ENCODE measurements at regions not wholly inside any gene's neighbourhood (a gene's known extent, or its start where the extent isn't known, plus 50 kb on each side); places are given as distances from the start of the nearest gene placed in this dataset.

DNA sequence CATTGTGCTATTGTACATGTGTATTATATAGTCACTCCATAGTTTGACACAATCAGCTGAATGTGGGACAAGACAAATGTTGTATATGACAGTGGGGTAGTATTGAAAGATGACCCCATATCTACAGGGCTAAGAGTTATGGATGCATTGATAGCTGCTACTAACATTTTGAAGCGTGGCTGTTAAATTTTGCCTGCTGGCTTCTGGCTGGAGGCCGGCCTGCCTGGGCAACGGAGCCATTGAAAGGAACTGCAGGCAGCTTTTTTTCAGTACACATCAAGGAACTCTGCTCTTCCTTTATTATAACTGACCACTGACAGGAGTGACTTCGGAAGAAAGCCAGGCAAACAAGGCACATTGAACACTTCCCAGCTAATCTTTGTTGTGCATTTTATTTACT is 76.1 kb upstream of the TMEM33 start:
- no peak for DNase-seq (ENCODE audit: low read depth)

DNA sequence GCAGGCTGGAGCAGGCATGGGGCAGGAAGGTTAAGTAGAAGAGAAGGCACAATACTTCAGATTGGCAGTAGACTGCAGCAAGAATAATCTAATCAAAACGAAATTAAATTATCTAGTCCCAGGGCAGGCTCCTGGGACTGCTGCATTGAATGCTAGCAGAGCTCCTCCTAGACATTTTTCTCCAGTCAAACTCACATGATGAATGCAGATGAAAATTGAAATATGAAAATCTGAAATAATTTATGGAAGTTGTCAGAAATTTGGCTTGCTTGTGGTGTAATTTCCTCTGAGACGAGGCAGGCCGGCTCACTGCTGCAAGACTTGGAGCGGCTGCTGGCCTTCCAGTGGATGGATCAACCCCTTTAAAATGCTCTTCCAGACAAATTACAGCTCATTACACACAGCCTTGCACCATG is 78.0 kb upstream of the TMEM33 start:
- DNase-seq (ENCODE audit: low read depth): no peak

DNA sequence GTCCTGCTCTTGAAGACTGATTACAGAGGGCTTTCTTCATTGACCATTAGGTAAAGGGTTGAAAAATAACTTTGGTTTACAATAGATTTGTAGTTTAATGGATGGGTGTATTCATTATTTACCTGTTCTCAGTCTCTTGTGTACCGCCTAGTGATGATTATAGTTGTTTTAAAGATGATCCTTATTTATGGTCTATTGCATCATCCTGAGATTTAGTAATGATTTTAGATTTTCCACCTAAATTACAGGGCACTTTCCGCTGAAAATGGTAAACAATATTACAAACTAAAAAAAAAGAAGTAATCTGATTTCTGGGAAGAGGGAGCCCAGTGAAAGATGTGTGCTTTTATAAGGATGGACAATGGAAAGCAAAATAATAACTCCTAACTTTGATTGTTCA is 78.4 kb upstream of the TMEM33 start:
- DNase-seq (ENCODE audit: low read depth): no peak

DNA sequence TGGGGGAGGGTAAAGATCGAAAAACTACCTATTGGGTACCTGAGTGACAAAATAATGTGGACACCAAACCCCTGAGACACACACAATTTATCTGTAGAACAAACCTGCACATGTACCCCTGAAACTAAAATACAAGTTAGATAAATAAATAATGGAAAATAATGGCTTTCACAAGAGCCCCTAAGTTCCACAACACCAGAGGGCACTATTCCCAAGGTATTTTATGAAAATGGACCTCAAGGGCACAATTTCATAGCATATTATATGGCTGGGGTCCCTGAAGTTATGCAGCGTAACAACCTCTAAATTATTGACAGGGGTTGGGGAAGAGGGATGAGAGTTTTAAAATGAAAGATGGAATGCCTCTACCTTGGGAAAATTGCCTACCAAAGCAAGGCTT is 81.3 kb upstream of the TMEM33 start:
- no peak for DNase-seq (ENCODE audit: low read depth)

DNA sequence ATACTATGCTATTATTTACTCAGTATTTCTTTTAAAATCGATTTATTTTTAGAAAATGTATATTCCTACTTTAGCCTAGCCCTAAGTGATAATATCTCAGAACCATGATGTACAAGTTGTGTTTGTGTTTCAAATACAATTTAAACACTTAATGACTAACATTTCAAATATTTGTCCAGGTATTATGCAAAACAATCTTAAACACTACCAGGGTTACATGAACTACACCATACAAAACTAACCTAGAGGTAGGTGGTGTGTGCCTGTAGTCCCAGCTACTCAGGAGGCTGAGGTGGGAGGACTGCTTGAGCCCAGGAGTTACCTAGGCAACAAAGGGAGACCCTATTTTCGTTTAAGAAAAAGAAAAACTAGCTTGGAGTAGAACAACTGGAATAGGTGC is 83.0 kb upstream of the TMEM33 start:
- no peak for DNase-seq (ENCODE audit: low read depth)

DNA sequence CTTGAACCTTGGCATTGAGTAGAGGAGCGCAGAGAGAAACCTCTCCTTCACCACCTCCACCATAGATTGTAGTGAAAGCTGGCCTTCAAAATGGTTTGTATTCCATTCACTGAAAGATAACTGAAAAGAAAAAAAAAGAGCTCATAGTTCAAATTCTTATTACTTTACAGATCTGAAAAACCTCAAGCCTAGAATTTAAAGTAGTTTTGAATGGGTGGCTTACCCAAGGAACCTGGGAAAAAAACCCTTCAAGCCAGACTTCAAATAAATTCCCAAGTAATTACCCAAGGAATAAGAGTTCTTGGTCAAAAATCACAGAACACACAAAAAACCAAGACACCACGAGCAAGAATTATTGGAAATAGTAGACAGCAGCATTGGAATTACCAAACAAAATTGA is 83.6 kb upstream of the TMEM33 start:
- no peak for DNase-seq (ENCODE audit: low read depth)

DNA sequence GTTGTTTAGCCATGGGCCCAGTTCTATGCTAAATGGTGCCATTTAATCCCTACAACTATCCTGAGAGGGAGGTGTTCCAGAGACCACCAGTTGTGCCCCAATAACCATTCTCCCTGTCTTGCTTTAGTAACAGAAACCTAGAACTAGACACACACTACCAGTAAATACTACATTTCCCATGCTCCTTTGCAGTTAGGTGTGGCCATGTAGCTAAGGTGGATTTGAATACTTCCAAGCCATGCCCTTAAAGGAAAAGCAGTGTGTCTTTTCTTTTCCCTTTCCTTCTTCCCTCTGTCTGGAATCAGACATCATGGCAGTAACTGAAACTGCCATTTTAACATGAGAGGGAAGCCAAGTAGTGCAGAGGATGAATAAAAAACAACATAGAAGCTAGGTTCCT is 90.9 kb upstream of the TMEM33 start:
- DNase-seq (ENCODE audit: low read depth): no peak

DNA sequence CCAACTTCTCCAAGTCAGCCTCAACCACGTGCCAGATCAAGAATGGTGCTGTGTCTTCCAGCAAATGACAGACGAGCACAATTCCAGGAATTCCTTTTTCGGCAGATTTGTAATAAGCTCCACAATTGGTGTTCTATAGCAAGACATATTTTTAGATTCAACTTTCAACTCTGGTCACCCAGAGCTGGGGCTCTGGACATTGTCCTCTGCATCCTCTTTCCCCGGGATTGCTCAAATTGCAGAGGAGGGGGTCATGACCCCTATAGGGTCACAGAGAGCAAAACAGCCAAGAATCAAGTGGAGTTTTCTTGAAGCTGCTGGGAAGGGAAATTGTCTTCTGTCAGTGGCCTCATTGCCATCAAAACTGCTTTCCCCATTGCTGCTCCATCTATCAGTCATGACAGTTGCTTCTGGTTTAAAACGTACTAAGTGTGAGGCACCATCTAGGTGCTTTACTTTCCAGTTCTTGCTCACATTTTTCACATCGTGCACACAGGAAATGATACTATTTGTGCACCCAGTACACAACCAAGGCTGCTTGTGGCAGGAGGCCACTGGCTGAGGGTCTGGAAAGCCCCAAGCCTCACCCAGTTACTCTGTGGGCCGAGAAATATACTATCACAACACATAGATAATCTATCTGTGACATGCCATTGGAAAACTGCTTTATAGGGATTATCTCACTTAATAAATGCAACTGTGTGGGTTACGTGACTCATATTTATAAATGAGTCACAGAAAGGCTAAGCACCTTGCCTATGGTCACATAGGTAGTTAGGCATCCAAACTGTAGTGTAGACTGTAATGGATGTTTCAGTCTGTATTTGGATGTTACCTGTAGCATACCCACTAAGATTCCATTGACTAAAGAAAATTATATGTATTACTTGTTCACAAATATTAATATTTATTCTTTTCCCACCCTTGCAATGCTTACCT is 91.7 kb upstream of the PHOX2B start:
- DNase-seq (ENCODE audit: low read depth): no peak

DNA sequence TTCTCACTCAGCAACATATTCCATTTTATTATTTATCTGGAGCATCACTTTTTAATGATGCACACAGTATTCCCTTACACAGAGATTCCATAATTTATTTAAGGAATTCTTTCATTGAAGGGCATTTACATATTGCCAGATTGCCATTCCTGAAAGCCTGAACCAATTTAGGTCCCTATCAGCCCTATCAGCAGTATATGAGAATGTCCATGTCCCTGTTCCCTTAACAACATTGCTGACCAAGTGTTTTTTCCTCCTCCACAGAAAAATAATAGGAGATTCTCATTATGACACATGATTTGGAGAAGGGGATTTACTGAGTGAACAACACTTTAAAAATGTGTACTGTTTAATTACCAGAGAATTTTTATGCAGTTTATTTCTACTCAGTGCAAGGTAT is 90.1 kb upstream of the PHOX2B start:
- DNase-seq (ENCODE audit: low read depth): no peak

DNA sequence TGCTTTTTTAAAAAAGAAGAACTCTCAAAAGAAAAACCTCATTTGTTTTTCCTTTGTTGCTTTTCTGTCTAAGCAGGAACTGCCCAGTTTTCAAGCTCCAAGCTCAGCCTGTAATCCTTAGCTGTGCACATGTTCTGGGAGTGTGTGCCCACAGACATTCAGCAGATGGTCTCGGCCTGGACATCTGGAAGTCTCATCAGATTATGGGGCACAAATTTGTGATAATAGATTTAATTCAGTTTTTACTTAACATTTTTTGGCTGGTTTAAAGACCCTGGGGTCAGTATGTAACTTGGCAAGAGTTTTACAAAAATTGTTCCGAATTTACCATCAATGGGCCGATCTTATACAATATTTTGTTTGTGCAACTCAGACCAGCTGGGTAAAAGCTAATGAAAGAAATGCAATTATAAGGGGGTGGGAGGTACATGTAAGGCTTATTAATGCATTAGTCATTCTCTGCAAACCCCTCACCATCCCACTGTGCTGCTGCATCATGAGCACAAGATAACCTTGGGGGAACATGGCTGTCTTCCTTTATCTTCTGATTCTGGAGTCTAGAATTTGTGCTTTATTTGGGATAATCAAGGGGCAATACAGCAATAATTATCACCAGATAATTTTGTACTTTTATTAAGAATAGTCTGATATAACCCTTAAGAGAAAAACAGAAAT is 86.9 kb upstream of the PHOX2B start:
- no peak for DNase-seq (ENCODE audit: low read depth)

DNA sequence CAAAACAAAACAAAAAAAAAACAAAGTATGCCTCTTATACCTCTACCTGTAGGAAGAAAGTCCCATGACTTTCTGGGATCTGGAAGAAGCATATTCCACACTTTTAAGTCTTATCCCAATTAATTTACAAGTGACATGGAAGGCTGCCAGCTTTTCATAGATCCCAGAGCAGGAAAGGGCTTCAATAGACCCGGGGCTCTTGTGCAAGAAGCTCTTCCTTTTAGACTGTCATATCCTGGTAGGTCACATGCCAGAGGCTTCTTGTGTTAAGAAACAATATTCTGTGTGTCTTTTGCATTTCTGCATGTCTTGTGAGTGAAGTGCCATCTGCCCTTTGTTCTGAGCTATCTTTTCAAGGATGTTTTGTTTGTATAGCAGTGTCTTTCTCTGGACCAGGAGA is 84.4 kb upstream of the PHOX2B start:
- no peak for DNase-seq (ENCODE audit: low read depth)

DNA sequence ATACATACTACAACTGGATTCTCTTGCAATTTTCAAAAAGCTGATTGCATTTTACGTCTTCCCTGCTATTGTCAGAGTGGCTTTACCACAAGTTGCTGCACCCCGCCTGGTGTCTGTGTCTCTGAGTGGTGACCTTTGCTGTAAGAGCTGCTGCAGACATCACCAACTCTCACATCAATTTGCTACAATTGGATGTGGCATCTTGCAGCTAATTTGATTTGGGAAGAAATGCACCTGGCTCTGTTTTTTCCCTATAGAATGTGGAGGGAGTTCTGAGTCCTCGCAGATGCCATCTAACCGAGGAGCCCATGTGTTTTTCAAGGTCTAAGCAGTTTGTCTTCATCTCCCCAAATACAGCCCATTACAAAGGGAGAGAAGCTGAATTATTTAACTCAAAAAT is 73.8 kb upstream of the PHOX2B start:
- DNase-seq (ENCODE audit: low read depth): no peak

DNA sequence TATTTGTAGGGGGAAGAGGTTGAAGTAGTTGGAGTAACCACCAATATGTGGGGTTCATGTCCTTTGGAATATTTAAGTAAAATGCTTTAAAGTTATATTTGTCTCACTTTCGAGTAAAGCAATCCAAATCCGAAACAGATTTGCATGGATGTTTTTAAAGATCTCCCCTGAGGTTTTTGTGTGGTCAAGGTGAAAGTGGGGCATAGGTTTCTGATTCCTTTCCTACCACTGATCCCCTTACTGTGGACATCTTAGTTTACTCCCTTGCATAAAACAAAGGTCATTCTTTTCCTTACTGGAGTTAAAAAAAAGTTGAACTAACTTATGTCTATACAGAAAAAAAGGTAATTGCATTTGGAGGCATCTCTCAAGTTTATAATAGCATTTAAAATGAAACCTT is 71.9 kb upstream of the PHOX2B start:
- DNase-seq (ENCODE audit: low read depth): no peak

DNA sequence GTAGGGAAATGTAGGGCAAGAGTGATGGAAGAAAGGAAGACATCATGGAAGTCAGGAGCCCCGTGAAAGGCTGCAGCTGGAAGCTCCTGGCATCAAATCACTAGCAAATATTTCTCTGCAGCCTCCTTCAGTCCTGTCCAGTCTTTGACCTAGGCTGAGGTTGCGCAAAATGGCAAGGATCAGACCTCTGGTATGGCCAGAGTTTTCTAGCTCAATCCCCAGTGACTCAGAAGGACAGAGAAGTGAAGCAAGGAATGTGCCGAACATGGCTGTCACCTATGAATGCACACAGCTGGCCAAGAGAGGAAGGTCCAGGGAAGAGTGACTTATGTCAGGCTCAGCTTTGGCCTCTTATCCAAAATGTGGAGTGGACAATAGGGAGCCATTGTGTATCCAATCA is 71.1 kb upstream of the PHOX2B start:
- DNase-seq (ENCODE audit: low read depth): no peak

DNA sequence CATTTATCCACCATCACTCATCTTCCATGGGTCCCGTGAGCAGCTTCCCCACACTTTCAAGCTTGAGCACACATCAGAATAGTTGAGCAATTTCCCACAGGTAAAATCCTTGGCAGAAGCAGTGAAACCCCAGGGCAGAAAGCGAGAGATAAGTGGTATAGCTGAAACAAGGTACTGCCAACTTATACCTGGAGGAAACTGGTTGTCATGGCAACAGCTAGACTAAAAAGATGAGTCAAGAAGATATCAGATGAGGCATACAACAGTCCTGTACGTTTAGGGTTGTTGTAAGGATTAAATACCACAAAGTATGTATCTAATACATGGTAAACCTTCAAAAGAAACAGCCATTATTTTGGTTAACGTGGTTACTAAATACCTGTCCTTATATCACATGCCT is 66.9 kb upstream of the PHOX2B start:
- DNase-seq (ENCODE audit: low read depth): no peak

DNA sequence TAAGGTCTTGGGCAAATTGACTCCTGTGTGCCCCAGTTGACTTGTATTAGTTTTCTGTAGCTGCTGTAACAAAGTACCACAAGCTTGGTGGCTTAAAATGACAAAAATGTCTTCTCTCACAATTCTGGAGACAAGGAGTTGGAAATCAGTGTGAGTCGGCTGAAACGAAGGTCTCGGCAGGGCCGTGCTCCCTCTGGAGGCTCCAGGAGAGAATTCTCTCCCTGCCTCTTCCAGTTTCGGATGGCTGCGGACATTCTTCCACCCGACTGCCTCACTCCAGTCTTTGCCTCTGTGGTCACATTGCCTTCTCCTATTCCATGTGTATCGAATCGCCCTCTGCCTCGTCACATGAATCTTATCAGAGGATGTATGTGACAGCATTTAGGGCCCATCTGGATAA is 66.0 kb upstream of the PHOX2B start:
- no peak for DNase-seq (ENCODE audit: low read depth)

DNA sequence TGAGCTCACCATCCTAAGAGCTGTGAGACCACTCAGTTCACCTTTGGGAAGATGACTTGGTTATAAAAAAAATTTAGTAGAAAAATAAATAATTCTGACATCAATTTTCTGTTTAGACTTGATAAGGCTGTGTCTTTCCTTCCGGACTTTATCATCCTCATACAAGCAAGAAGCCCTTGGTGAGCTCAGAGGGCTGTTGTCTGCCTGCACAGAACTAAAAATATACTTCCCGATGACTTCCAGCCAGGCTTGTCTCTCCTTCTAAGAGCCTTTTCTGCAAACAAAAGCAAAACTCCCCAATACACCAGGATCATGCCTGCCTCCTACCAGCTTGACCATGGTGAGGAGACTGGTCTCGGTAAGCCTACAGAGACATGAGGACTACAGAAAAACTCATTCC is 58.3 kb upstream of the PHOX2B start:
- no peak for DNase-seq (ENCODE audit: low read depth)

DNA sequence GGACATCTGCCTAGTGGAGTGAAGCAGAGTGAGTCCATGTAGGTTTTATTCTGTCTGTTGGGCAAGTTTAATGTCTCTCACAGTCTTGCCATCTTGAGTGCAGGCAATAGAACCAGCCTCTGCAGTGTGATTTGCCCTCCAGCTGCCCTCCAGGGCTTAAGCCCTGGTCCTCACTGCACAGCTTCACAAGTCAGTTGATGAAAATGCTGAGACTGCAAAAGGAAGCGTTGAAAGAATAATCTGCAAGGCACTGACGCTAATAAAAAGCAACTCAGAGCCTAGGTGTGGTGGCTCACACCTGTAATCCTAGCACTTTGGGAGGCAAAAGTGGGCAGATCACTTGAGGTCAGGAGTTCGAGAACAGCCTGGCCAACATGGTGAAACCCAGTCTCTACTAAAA is 54.1 kb upstream of the PHOX2B start:
- DNase-seq (ENCODE audit: low read depth): no peak

DNA sequence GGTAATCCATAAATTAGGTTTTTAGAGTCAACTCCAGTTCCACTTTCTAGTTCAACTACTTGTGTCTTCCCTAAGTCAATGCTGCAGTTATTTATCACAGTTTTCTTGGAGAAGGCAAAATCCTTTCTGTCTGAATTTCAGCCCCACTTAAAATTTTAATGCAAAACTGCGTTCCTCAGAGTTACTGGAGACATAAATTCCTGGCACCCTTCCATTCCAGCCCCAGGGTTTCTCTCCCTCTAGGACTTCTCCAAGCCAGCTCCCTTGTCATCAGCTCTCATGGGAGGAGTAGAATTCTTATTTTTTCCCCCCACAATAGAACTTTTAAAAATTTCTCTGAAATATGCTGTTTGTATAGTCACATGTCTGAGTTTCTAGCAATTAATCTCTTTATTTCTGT is 50.6 kb upstream of the PHOX2B start:
- DNase-seq (ENCODE audit: low read depth): no peak
